Superior temporal gyrus (tissue), 1 donor: ENCODE measurements at regions not wholly inside any gene's neighbourhood (a gene's known extent, or its start where the extent isn't known, plus 50 kb on each side); places are given as distances from the start of the nearest gene placed in this dataset.
A peak's percentile ranks its signal among the peaks of the same experiment; 100 is the strongest.
"Not testable (repeated sequence)": the region's sequence is repeated elsewhere in the genome, so short reads cannot be mapped to it uniquely, and the experiment has no call there.

Experiments used
- DNase-seq: peaks from one replicate; pipeline ENCODE4 v3.0.0-alpha.2; 2016; ENCODE audit errors: extremely low spot score

DNA sequence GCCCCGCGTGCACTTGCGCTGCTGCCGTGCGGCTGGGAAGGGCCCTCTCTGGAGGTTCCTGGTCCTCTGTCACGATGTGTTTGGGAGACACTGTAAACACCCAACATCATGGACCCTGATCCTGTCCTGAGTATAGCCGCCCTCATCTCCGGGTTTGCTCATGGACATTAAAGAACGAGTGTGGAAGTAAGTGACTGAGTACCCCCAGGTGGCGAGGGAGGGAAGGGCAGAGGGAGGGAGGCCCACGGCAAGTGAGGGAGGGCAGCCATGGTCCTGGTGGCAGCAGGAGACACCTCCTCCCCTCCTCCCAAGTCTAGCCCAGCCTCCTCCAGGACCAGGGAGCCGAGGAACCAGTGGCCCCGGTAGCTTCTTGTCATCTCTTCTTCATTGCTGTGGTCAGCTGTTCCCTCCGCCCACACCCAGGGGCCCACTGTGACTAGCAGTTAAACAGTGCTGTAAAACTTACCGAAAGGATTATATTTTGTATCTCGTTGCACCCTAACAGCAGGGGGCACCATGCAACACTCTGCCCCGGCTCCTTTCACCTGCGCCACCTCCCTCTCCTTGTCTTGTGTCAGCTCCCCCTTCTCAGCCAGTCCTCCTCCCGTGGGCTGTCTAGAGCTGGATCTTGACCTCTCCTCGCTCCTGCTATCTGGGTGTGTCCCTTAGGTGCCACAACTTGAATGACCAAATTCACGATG is 566.5 kb upstream of the B3GAT1 start:
- no peak for DNase-seq

DNA sequence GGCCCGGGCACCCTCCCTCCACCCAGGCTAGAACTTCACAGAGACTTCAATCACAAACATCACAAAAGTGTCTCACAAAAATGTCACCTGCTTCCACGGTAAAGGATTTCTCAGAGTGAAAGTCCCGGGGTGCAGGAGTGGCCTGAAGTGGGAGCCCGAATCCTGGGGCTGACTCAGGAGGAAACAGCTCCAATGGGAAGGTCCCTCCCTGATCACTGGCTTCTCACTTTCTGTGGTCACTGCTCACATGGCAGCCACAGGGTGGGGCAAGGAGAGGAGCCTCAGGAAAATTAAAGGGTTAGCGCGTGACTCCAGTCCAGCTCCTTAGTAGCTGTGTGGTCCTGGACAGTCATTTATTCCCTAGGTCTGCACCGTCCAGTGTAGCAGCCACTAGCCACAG is 564.5 kb upstream of the B3GAT1 start:
- DNase-seq = no peak

DNA sequence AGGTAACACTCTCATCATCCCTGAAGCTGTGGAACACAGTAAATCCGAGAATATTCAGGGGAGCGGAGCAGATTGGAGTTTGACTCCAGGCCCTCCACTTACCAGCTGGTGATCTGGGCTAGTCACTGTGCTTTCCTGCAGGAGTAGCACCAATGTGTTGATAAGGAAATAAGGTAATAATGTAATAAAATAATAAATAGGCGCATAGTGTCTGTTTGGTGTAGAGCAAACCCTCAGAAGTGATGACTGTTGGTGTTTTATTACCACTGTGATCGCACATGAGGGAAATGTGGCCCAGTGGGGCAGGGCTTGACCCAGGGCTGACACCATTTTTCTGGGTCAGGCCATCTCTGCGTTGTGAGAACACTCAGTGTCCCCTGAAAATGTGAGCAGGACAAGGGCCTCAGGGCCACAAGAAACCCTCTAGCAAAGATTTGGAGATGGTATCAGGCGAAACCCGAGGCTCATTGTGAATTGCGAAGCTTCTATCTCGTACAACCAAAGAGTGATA is 563.9 kb upstream of the B3GAT1 start:
- DNase-seq = no peak

- no peak for DNase-seq
Observed at GRCh38 chr11:134973801-134974200, 561.8 kb upstream of the B3GAT1 start.

- DNase-seq = no peak
Observed at GRCh38 chr11:134971381-134971780, 559.3 kb upstream of the B3GAT1 start.

- no peak for DNase-seq
Observed at GRCh38 chr11:134967746-134968145, 555.7 kb upstream of the B3GAT1 start.

GRCh38 chr11:134961386-134961785 is 549.3 kb upstream of the B3GAT1 start:
- DNase-seq = not testable (repeated sequence)

GRCh38 chr11:134958870-134959269 is 546.8 kb upstream of the B3GAT1 start:
- DNase-seq = no peak

DNA sequence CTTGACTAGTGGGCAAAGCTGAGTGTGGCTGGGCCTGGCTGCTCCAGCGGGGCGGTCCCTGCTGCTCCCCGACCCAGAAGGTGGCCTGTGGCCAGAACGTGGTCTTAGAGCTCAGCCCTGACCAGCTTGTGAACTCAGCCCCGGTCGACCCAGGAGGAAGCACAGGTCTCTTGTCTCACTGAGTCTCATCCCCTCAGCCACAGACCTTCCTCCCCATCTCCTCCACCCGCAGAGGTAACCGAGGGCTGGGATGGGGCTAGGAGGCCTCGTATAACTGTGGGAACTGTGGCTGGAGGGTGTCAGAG is 546.2 kb upstream of the B3GAT1 start:
- DNase-seq = no peak

GRCh38 chr11:134957540-134958335 is 545.7 kb upstream of the B3GAT1 start:
- DNase-seq = no peak

DNA sequence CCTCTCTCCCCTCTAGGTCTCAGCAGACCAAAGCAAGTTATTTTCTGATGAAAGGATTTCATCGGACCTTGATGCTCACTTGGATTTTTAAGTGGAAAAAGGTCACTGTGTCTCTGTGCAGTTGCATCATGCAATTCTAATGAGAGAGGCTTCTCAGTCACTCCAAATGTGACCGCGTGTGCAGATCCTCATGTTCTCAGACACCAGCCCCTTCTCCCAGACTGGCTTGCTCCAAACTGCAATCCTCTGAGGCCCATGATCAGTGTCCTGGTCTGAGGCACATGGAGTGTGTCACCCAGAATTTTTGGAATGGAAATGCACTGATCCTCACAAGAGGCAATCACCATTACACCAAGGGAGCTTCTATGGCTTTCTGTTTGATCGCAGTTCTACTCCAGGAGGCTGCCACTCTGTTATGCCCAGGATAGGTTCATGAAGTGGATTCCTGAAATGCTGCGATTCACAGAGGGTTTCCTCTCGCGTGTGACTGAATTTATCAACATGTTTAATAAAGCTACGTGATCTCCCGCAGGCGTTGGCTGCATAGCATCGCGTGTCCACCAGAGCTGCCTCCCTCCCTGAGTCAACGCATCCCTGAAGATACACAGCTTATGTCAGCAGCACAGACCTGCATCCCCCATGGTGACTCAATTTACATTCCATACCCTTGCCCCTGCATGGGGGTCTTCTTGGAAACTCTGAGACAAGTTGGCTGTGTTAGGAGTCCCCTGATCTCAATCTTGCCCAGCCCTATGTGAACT is 544.6 kb upstream of the B3GAT1 start:
- DNase-seq = no peak

- not testable (repeated sequence) for DNase-seq
Observed at GRCh38 chr11:134955970-134956369, 543.9 kb upstream of the B3GAT1 start.

GRCh38 chr11:134955281-134955680 is 543.2 kb upstream of the B3GAT1 start:
- no peak for DNase-seq

GRCh38 chr11:134954456-134954855 is 542.4 kb upstream of the B3GAT1 start:
- not testable (repeated sequence) for DNase-seq

DNA sequence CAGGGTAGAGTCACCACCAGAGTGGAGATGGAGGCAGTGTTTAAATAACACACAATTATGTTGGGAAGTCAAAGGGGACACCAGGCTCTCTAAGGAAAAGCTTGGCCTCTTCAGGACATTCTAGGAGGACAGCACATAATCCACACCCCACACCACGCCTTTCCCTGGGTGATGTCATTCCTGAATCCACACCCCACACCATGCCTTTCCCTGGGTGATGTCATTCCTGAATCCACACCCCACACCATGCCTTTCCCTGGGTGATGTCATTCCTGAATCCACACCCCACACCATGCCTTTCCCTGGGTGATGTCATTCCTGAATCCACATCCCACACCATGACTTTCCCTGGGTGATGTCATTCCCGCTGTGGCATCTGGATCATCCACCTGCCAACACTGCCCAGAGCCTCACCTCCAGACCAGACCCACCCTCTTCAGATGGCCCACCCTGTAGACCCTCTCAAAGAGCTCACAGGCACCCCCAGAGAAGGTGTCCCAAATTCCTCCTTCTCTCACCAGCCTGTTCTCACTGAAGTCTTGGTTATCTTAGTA is 541.5 kb upstream of the B3GAT1 start:
- DNase-seq = not testable (repeated sequence)

DNA sequence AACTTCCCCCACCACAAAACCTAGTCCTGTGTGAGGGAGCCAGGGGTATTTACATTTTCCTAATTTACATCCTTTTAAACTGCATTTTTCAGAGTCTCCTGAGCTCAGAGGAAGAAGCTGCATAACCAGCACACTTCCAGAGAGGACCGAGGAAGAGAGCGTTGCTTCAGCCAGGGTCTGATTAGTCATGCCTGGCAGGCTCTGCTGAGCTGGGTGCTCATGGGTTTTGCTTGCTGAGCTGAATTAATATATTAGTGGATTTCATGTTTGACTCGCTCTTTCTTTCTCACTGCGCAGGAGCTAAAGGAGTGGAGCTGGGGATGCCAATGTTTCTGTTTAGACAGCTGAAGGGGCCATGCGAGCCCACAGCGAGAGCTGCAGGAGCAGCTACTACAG is 539.3 kb upstream of the B3GAT1 start:
- DNase-seq = peak; percentile 65

DNA sequence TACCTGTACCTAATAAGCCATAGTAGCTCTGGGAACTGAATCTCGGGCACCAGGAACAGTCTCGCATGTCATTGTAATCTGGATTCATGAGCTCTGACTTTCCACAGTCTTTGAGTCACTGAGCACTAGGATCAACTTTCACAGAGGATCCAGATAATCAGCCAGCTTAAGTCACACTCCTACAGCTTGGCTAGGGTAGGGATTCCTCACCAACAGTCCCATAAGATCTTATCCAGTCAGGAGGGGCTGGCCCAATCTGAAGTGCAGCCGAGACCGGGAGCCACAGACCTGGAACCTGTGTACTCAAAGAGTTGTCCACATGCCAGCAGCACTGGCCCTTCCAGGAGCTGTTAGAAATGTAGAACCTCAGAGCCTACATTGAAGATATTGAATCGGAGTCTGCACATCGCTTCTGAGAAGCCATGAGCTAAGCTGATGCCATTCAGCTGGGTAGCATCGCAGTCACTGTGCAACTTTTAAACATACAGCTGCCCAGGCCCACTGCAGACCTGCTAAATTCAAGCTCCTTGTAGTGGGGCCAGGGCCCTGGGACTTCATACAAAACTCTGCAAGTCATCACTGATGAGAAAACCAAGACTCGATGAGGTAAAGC is 538.8 kb upstream of the B3GAT1 start:
- DNase-seq = no peak

DNA sequence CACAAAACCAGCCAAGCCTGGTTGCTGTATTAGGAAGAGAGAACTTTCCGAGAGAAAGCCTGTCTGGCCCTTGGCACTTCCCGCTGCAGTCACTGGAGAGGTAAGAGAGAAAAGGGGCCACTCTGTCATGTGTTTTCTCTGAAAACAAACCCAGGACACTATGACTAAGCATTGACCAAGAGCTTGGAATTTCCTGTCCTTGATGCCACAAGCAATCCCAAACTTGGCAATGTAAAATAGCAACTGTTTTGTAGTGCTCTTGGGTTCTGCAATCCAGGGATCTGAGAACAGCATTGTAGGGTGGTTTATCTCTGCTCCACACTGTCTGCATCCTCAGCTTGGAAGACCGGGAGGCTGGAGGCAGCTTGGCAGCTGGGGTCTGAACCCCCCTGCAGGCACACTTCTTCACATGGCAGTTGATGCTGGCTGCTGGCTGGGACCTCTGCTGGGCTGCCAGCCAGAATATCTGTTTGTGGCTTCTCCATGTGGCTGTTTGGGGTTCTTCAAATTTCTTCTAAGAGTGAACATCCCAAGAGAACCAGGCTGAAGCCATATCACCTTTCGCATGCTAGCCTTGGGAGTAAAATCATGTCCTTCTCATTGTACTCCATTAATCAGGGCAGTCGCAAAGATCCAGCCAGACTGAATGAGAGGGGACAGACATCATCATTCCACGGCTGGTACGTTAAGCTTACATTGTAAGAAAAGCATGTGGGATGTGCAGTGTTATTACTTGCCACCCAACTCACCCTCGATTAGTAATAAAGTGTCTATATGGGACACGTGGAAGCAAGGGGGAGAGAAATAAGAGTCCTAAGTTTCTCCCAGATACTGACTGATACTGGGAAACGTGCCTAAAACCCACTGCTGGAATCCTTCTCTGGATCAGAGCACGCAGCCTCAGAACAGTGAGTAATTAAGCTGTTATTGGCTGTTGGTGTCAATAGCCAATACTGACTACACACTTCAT is 537.4 kb upstream of the B3GAT1 start:
- DNase-seq = no peak

DNA sequence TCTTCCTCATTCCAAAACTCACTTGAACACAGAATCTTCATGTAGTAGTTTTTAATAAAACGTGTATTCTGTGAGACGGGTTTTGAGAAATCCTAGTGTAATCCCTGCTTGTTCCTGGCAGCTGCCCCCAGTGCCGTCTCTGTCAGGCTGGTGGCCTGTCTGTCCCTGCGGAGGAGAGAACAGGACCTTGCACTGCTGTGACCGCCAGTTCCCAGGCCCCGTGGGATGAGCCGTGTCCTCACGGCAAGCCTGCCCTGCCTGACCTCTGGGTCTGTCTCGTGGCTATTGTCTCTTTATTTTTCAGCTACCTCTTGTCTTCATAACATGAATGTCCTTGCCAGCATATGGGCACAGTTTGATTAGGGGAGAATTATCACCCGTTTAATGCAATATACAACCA is 535.5 kb upstream of the B3GAT1 start:
- DNase-seq = no peak

DNA sequence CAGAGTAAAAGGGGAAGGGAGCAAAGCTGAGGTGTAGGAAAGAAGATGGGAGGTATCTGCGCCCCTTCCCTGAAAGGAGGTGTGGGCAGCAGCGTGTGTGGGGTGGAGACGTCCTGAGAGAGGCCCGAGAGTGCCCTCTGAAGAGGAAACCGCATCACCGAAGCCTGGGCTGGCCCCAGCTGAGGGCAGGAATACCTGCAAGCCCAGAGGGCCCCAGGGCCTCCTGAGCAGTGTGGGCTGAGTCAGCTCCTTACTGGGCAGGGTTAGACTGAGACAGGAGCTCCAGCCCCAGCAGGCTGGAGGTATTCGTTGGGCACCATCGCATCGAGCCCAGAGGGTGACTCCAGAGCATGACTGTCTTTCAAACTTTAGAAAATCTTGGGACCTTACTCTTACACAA is 534.0 kb upstream of the B3GAT1 start:
- DNase-seq = no peak

DNA sequence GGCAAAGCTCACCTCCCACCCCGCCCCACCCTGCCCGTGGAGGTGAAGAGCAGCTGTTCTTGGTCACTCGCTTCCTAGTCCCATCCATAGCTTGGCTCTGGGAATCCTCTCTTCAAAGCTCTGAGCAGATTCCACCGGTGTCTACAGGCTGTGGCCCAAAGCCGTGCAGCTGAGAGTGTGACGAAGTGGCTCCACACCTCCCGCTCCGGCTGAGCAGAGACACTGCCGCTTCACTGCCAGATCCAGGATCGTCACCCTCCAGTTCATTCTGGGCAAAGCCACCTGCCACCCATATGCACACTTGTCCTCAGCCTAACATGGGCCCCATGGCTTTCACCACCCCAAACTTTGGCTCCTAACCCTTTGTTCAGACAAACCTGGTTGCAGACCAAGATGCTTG is 532.9 kb upstream of the B3GAT1 start:
- no peak for DNase-seq
